Ovary (tissue), 3 donors: ENCODE measurements at regions not wholly inside any gene's neighbourhood (a gene's known extent, or its start where the extent isn't known, plus 50 kb on each side); places are given as distances from the start of the nearest gene placed in this dataset.

Experiments used
- EP300 ChIP-seq: sonication (generic); formaldehyde crosslinking; IDR thresholded peaks from one replicate; pipeline ENCODE4 v1.6.1; 2017; ENCODE audit warnings: antibody characterized with exemption
- POLR2A ChIP-seq: fragments of 450-650 bp; IDR thresholded peaks from one replicate; pipeline ENCODE4 v1.6.1; 2017; ENCODE audit warnings: antibody characterized with exemption, mild to moderate bottlenecking, moderate library complexity
- TF ChIP-seq, protein P1 (sequence below), 3 donors: fragments of 450-650 bp in 2 of 3; fragments of 200-600 bp in 1 of 3; IDR thresholded peaks; one replicate each; pipeline versions ENCODE4 v1.5.1 to v1.8.0; 2016 to 2022; ENCODE audit warnings: antibody characterized with exemption in 3 of 3, mild to moderate bottlenecking in 1 of 3
- donor health status: DM: no; HTN: no; CAD: no.

DNA sequence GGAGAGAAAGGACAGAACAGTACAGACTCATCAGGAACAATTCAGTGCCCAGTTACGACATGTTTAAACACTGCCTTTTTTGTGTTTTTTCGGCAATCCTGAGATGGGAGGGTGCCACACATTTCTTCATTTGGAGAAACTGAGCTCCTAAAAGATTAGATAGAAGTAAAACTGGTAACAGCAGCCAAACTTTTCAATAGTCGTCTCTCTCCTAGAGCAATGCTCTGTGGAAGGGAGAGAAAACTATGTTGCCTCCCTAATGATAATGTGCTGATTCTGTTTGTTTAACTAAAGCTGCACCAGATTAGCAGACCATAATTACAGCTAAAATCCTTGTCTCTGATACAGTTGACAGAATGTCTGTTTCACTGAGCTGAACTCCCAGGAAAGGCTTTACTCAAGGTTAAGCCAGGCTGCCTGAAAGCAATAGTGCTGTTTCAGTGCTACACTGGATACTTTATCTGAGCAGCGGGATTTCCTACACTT is 76.2 kb upstream of the CXADR start:
- TF ChIP-seq, protein P1, sequence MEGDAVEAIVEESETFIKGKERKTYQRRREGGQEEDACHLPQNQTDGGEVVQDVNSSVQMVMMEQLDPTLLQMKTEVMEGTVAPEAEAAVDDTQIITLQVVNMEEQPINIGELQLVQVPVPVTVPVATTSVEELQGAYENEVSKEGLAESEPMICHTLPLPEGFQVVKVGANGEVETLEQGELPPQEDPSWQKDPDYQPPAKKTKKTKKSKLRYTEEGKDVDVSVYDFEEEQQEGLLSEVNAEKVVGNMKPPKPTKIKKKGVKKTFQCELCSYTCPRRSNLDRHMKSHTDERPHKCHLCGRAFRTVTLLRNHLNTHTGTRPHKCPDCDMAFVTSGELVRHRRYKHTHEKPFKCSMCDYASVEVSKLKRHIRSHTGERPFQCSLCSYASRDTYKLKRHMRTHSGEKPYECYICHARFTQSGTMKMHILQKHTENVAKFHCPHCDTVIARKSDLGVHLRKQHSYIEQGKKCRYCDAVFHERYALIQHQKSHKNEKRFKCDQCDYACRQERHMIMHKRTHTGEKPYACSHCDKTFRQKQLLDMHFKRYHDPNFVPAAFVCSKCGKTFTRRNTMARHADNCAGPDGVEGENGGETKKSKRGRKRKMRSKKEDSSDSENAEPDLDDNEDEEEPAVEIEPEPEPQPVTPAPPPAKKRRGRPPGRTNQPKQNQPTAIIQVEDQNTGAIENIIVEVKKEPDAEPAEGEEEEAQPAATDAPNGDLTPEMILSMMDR (IDR thresholded peaks at IDR 0.05) = no peak
- TF ChIP-seq EP300 = no peak
- no peak for TF ChIP-seq POLR2A
